Endothelial cell of umbilical vein (primary cell): ENCODE measurements at regions not wholly inside any gene's neighbourhood (a gene's known extent, or its start where the extent isn't known, plus 50 kb on each side); places are given as distances from the start of the nearest gene placed in this dataset.

Source experiments
- BruUV-seq: library from RNA; stranded (reverse); fragments of 400-500 nt; replicated peaks from 2 replicates; lab custom pipeline; 2021; lab: Mats Ljungman, UMichigan
- CTCF ChIA-PET: fragments of 300-600, 350-600 bp; sonication (Branson Sonifier 250); formaldehyde crosslinking; loops from one replicate; lab custom pipeline; 2021; ENCODE audit warnings: antibody characterized with exemption, inconsistent platforms; lab: Charles Lee
- POLR2A ChIA-PET: fragments of 300-600, 350-600 bp; sonication (Branson Sonifier 250); formaldehyde crosslinking; loops from one replicate; lab custom pipeline; 2021; ENCODE audit warnings: antibody characterized with exemption, inconsistent platforms; lab: Charles Lee
- DNase-seq: peaks from one replicate; pipeline ENCODE4 v3.0.0-alpha.2; 2011; ENCODE audit warnings: low read depth, low spot score
- FAIRE-seq: peaks from 2 replicates; lab custom pipeline; 2011; peaks lifted over from hg19 to GRCh38; lab: Jason Lieb, UNC
- H2AFZ ChIP-seq: 2 replicates; pipeline ENCODE4 v1.6.0; 2012; ENCODE audit warnings: low read depth, low read length, control low read depth, inconsistent platforms
- H3K27ac ChIP-seq: 2 replicates; pipeline ENCODE4 v1.5.1; 2011; ENCODE audit warnings: low read depth, mild to moderate bottlenecking, control low read depth, low read length, moderate library complexity; ENCODE audit not compliant: insufficient read depth
- H3K27me3 ChIP-seq, 2 experiments: 2 replicates each; pipeline versions ENCODE4 v1.6.0 to v1.6.1; 2011; ENCODE audit warnings: low read length in 2 of 2, mixed read lengths in 1 of 2; ENCODE audit not compliant: control insufficient read depth in 2 of 2, insufficient read depth in 2 of 2
- H3K36me3 ChIP-seq, 2 experiments: 2 replicates in 1 of 2; 3 replicates in 1 of 2; pipeline ENCODE4 v1.5.1; 2011; ENCODE audit warnings: low read length in 2 of 2, mild to moderate bottlenecking in 1 of 2, moderate library complexity in 1 of 2; ENCODE audit not compliant: control insufficient read depth in 2 of 2, insufficient read depth in 2 of 2; ENCODE audit errors: extremely low read depth in 1 of 2
- H3K4me1 ChIP-seq: 3 replicates; pipeline ENCODE4 v1.5.1; 2011; ENCODE audit warnings: mild to moderate bottlenecking, low read length; ENCODE audit not compliant: control insufficient read depth, insufficient read depth; ENCODE audit errors: extremely low read depth
- H3K4me2 ChIP-seq: 2 replicates; pipeline ENCODE4 v1.6.1; 2011; ENCODE audit warnings: low read length, control low read depth, mixed read lengths; ENCODE audit not compliant: insufficient read depth
- H3K4me3 ChIP-seq, 3 experiments: fragments of 200-600 bp in 1 of 3; sonication (generic), shearing (Covaris generic) in 1 of 3; replicated peaks in 1 of 3; 2 replicates each; pipeline ENCODE4 v1.5.1; 2011 to 2016; ENCODE audit warnings: control low read depth in 3 of 3, low read length in 3 of 3, mild to moderate bottlenecking in 2 of 3, inconsistent platforms in 1 of 3, low read depth in 1 of 3, moderate library complexity in 1 of 3; ENCODE audit not compliant: insufficient read depth in 1 of 3
- H3K79me2 ChIP-seq: 2 replicates; pipeline ENCODE4 v1.6.0; 2012; ENCODE audit warnings: low read length, inconsistent platforms; ENCODE audit not compliant: control insufficient read depth, insufficient read depth
- H3K9ac ChIP-seq: replicated peaks from 2 replicates; pipeline ENCODE3; 2011; ENCODE audit warnings: low read length, control low read depth; ENCODE audit not compliant: insufficient read depth; ENCODE audit errors: extremely low read depth
- H3K9me1 ChIP-seq: replicated peaks from 3 replicates; pipeline ENCODE4 v1.6.0; 2011; ENCODE audit warnings: mild to moderate bottlenecking, low read length; ENCODE audit not compliant: control insufficient read depth, insufficient read depth; ENCODE audit errors: extremely low read depth
- H3K9me3 ChIP-seq: replicated peaks from 2 replicates; pipeline ENCODE4 v1.5.1; 2012; ENCODE audit warnings: low read length, inconsistent platforms; ENCODE audit not compliant: control insufficient read depth, insufficient read depth
- H4K20me1 ChIP-seq: replicated peaks from 2 replicates; pipeline ENCODE3; 2011; ENCODE audit warnings: mild to moderate bottlenecking, low read length; ENCODE audit not compliant: control insufficient read depth, insufficient read depth; ENCODE audit errors: extremely low read depth
- CTCF ChIP-seq, 2 donors: IDR thresholded peaks; 1 replicate in 1 of 2; 2 replicates in 1 of 2; pipeline ENCODE4 v1.5.1; 2011; ENCODE audit warnings: low read length in 2 of 2, mild to moderate bottlenecking in 2 of 2, moderate library complexity in 2 of 2, control low read depth in 1 of 2, inconsistent platforms in 1 of 2, low read depth in 1 of 2; ENCODE audit not compliant: insufficient read depth in 1 of 2; ENCODE audit errors: extremely low read depth in 1 of 2
- EZH2 ChIP-seq: IDR thresholded peaks from 2 replicates; pipeline ENCODE4 v1.6.1; 2012; ENCODE audit warnings: borderline replicate concordance, low read depth, mild to moderate bottlenecking, moderate library complexity, low read length, inconsistent platforms; ENCODE audit not compliant: severe bottlenecking
- FOS ChIP-seq: IDR thresholded peaks from 2 replicates; pipeline ENCODE4 v1.6.1; 2011; ENCODE audit warnings: mild to moderate bottlenecking, low read length, moderate library complexity, borderline replicate concordance; ENCODE audit not compliant: insufficient read depth
- GATA2 ChIP-seq: IDR thresholded peaks from 2 replicates; pipeline ENCODE4 v1.7.0; 2011; ENCODE audit warnings: low read depth, mild to moderate bottlenecking, moderate library complexity, mixed read lengths, low read length; ENCODE audit not compliant: insufficient read length, insufficient read depth
- MAX ChIP-seq: IDR thresholded peaks from 2 replicates; pipeline ENCODE4 v1.6.1; 2011; ENCODE audit not compliant: insufficient read depth, insufficient read length
- POLR2A ChIP-seq: IDR thresholded peaks from 2 replicates; pipeline ENCODE4 v1.6.1; 2012; ENCODE audit warnings: low read depth, mild to moderate bottlenecking, control low read depth, low read length
- POLR2AphosphoS5 ChIP-seq: IDR thresholded peaks from 2 replicates; pipeline ENCODE4 v1.6.1; 2012; ENCODE audit warnings: low read depth, mild to moderate bottlenecking, control low read depth, low read length, moderate library complexity; ENCODE audit not compliant: insufficient read depth
- dilution Hi-C: fragments of 300-500 bp; cut with MboI; formaldehyde crosslinking; loops from one replicate; pipeline ENCODE4 v1.15.0; 2019; ENCODE audit warnings: low sequenced_read_pairs; ENCODE audit not compliant: extremely low pct_ligation_motif_present
- intact Hi-C: fragments of 100-400 bp; cut with micrococcal nuclease; formaldehyde crosslinking; loops from one replicate; pipeline ENCODE4 v1.10.0; 2022

GRCh38 chr1:30280572-30280971 is 442.8 kb downstream of the MATN1 start:
- Histone ChIP-seq H3K36me3 (no peaks in the 10 kb centered on the region), H3K79me2 (no peaks in the 10 kb centered on the region), H3K4me3 (no peak overlapping the region), H3K4me1 (no peaks in the 10 kb centered on the region), H3K9me1 (no peaks in the 10 kb centered on the region), H3K9ac (no peak overlapping the region), H2AFZ (no peak overlapping the region), H4K20me1 (no peaks in the 10 kb centered on the region), H3K27ac (no peak overlapping the region), H3K9me3 (no peaks in the 10 kb centered on the region), H3K4me2 (no peak overlapping the region), H3K27me3 (no peaks in the 10 kb centered on the region)
- intact Hi-C loops (no loop called here), dilution Hi-C loops (no loop called here)
- POLR2A ChIA-PET, result no interaction called here
- BruUV-seq, result no TSS peak
- TF ChIP-seq CTCF (IDR thresholded peaks at IDR 0.05; ENCODE audit: extremely low read depth in 1 of 2, insufficient read depth in 1 of 2, low read depth in 1 of 2, low read length in 2 of 2), result no peak
- no peak for TF ChIP-seq POLR2AphosphoS5
- TF ChIP-seq MAX, result no peak
- no peak for TF ChIP-seq EZH2
- no peak for TF ChIP-seq POLR2A
- no peak for TF ChIP-seq FOS
- FAIRE-seq (no peak), DNase-seq (no peak)
- CTCF ChIA-PET, result no interaction called here

GRCh38 chr1:30277911-30278310 is 445.5 kb downstream of the MATN1 start:
- Histone ChIP-seq H3K9ac (no peak overlapping the region), H3K27me3 (no peaks in the 10 kb centered on the region), H3K9me3 (no peaks in the 10 kb centered on the region), H3K9me1 (no peaks in the 10 kb centered on the region), H3K4me3 (no peak overlapping the region), H3K36me3 (no peaks in the 10 kb centered on the region), H2AFZ (no peak overlapping the region), H3K4me1 (no peaks in the 10 kb centered on the region), H4K20me1 (no peaks in the 10 kb centered on the region), H3K79me2 (no peaks in the 10 kb centered on the region), H3K27ac (no peak overlapping the region), H3K4me2 (no peak overlapping the region)
- ChIA-PET CTCF (no interaction called here), POLR2A (no interaction called here)
- FAIRE-seq (no peak), DNase-seq (no peak)
- intact Hi-C loops (no loop called here), dilution Hi-C loops (no loop called here)
- TF ChIP-seq CTCF (IDR thresholded peaks at IDR 0.05; ENCODE audit: extremely low read depth in 1 of 2, insufficient read depth in 1 of 2, low read depth in 1 of 2, low read length in 2 of 2), result no peak
- no peak for TF ChIP-seq POLR2A
- TF ChIP-seq GATA2, result no peak
- no peak for TF ChIP-seq POLR2AphosphoS5
- no peak for TF ChIP-seq MAX
- BruUV-seq, result no TSS peak
